ENCODE measurements at regions not wholly inside any gene's neighbourhood (a gene's known extent, or its start where the extent isn't known, plus 50 kb on each side); places are given as distances from the start of the nearest gene placed in this dataset.

DNA sequence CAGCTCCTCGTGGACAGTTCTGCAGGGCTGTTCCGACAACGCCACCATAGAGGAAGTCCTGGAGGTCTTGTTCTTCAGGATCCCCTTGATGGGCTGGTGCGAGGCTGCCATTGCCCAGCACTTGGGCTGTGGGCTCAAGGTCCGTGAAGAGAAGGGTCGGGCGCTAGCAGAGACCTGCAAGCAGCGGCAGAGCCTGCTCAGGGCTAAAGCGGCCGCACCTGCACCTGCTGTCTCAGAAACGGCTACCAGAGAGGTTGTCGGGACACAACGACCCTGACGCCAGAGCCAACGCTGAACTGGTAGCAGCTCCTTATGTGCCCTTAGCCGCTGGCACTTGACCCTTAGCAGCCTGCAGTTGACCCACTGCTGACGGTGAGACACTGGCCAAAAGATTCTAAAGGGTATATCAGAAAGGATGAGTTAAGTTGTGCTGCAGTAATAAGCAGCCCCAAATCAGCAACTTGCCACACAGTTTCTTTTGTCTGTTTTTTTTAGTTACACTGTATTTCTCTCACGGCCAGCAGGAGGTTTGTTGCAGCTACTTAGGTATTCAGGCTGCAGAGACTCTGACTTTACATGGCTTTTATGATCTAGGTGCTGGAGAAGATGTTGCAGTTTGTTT, 55.5 kb upstream of the ST6GAL2 start:
- H3K27ac Mint-ChIP-seq: no peak overlapping the region
- no peaks in the 10 kb centered on the region for H3K36me3 Mint-ChIP-seq
- H3K27me3 Mint-ChIP-seq: no peaks in the 10 kb centered on the region
- H3K9me3 Mint-ChIP-seq: peaks cover 3% of the 10 kb centered on the region
- H3K4me3 Mint-ChIP-seq: no peak overlapping the region
- ATAC-seq (no peak), DNase-seq (ENCODE audit: low spot score) (no peak)
- H3K4me1 Mint-ChIP-seq (ENCODE audit: low read depth in 2 of 2): no peaks in the 10 kb centered on the region

GRCh38 chr2:106943468-106944200, 57.7 kb upstream of the ST6GAL2 start:
- H3K27me3 Mint-ChIP-seq: no peaks in the 10 kb centered on the region
- ATAC-seq (no peak), DNase-seq (ENCODE audit: low spot score) (no peak)
- H3K4me3 Mint-ChIP-seq: no peak overlapping the region
- H3K27ac Mint-ChIP-seq: no peak overlapping the region
- peaks cover 3% of the 10 kb centered on the region for H3K9me3 Mint-ChIP-seq
- H3K4me1 Mint-ChIP-seq (ENCODE audit: low read depth in 2 of 2): no peaks in the 10 kb centered on the region
- H3K36me3 Mint-ChIP-seq: no peaks in the 10 kb centered on the region

DNA sequence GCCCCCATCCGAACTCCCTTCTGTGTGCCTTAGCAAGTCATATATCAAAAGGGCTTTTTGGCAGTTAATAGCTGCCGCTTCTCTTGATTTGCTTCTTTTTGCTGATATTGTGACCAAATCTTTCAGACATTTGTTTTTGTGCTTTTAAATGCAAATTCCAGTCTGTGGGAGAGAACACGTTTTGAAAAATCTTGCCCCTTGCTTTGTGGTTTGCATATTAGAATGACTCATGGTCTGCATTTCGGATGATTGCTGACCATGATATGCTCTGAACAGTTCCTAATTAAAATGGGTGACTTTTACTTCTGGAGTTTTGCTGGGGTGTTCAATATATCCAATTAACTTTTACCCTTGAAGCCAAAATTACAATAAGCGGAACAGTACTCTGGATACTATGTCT, 58.2 kb upstream of the ST6GAL2 start:
- ATAC-seq (no peak), DNase-seq (ENCODE audit: low spot score) (no peak)
- H3K9me3 Mint-ChIP-seq: peaks cover 3% of the 10 kb centered on the region
- H3K4me1 Mint-ChIP-seq (ENCODE audit: low read depth in 2 of 2): no peaks in the 10 kb centered on the region
- no peaks in the 10 kb centered on the region for H3K36me3 Mint-ChIP-seq
- no peak overlapping the region for H3K27ac Mint-ChIP-seq
- no peaks in the 10 kb centered on the region for H3K27me3 Mint-ChIP-seq
- no peak overlapping the region for H3K4me3 Mint-ChIP-seq

DNA sequence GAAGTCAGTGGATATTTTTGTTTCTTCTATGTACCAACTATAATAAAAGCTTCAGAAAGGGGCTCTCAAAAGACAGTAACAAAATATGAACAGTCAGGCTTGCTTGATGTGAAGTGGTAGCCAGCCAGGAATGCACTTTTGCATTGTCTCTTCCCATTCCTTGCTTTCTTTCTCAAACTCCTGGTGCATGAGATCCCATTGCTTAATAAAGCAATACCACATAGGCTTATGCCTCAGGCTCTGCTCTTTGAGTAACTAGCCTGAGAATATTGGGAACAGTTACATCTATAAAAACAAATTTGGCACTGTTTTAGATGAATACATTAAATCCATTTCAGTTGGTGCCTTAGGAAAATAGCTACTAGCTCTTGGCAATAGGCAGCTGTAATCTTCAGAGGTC, 62.6 kb upstream of the ST6GAL2 start:
- Mint-ChIP-seq H3K4me1 (ENCODE audit: low read depth in 2 of 2) (no peaks in the 10 kb centered on the region), H3K27me3 (no peaks in the 10 kb centered on the region), H3K36me3 (no peaks in the 10 kb centered on the region), H3K27ac (no peak overlapping the region), H3K4me3 (no peak overlapping the region), H3K9me3 (peaks cover 2% of the 10 kb centered on the region)
- no peak for DNase-seq (ENCODE audit: low spot score)
- ATAC-seq: no peak

GRCh38 chr2:106953236-106953635, 67.3 kb upstream of the ST6GAL2 start:
- Mint-ChIP-seq H3K9me3 (peaks cover 2% of the 10 kb centered on the region), H3K4me3 (no peak overlapping the region), H3K36me3 (no peaks in the 10 kb centered on the region), H3K27me3 (no peaks in the 10 kb centered on the region), H3K4me1 (ENCODE audit: low read depth in 2 of 2) (no peaks in the 10 kb centered on the region), H3K27ac (no peak overlapping the region)
- no peak for ATAC-seq
- no peak for DNase-seq (ENCODE audit: low spot score)

GRCh38 chr2:106953779-106954178, 67.8 kb upstream of the ST6GAL2 start:
- Mint-ChIP-seq H3K9me3 (peaks cover 2% of the 10 kb centered on the region), H3K27ac (no peak overlapping the region), H3K36me3 (no peaks in the 10 kb centered on the region), H3K27me3 (no peaks in the 10 kb centered on the region), H3K4me3 (no peak overlapping the region), H3K4me1 (ENCODE audit: low read depth in 2 of 2) (no peaks in the 10 kb centered on the region)
- no peak for DNase-seq (ENCODE audit: low spot score)
- no peak for ATAC-seq

DNA sequence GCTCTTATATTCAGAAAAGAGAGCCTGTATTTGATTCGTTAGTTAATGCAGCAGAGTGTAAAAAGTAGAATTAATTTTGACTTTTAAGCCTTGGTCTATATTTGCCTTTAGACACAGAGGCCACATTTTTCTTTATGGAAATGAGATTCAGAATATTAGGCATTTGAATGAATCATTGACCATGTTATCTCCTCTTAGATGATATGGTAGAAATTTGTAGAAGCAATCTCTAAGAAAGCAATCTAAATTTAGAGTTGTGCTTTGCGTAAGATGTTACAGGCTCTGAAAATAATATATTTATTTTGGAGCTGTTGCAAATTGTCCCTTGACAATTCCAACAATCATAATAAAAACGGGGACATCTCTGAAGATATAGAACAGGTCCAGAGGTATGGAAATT, 68.3 kb upstream of the ST6GAL2 start:
- Mint-ChIP-seq H3K36me3 (no peaks in the 10 kb centered on the region), H3K9me3 (peaks cover 2% of the 10 kb centered on the region), H3K27ac (no peak overlapping the region), H3K4me1 (ENCODE audit: low read depth in 2 of 2) (no peaks in the 10 kb centered on the region), H3K4me3 (no peak overlapping the region), H3K27me3 (no peaks in the 10 kb centered on the region)
- ATAC-seq (no peak), DNase-seq (ENCODE audit: low spot score) (no peak)

GRCh38 chr2:106956416-106956815, 70.4 kb upstream of the ST6GAL2 start:
- peaks cover 2% of the 10 kb centered on the region for H3K9me3 Mint-ChIP-seq
- ATAC-seq (no peak), DNase-seq (ENCODE audit: low spot score) (no peak)
- no peaks in the 10 kb centered on the region for H3K4me1 Mint-ChIP-seq (ENCODE audit: low read depth in 2 of 2)
- no peaks in the 10 kb centered on the region for H3K36me3 Mint-ChIP-seq
- H3K27me3 Mint-ChIP-seq: no peaks in the 10 kb centered on the region
- no peak overlapping the region for H3K4me3 Mint-ChIP-seq
- no peak overlapping the region for H3K27ac Mint-ChIP-seq

GRCh38 chr2:106956879-106957278, 70.9 kb upstream of the ST6GAL2 start:
- ATAC-seq (no peak), DNase-seq (ENCODE audit: low spot score) (no peak)
- H3K4me1 Mint-ChIP-seq (ENCODE audit: low read depth in 2 of 2): no peaks in the 10 kb centered on the region
- H3K4me3 Mint-ChIP-seq: no peak overlapping the region
- peaks cover 2% of the 10 kb centered on the region for H3K9me3 Mint-ChIP-seq
- no peaks in the 10 kb centered on the region for H3K27me3 Mint-ChIP-seq
- no peak overlapping the region for H3K27ac Mint-ChIP-seq
- H3K36me3 Mint-ChIP-seq: no peaks in the 10 kb centered on the region

GRCh38 chr2:106959975-106960682, 74.2 kb upstream of the ST6GAL2 start:
- H3K4me1 Mint-ChIP-seq (ENCODE audit: low read depth in 2 of 2): no peaks in the 10 kb centered on the region
- H3K4me3 Mint-ChIP-seq: no peak overlapping the region
- ATAC-seq: no peak
- no peaks in the 10 kb centered on the region for H3K36me3 Mint-ChIP-seq
- no peak for DNase-seq (ENCODE audit: low spot score)
- no peak overlapping the region for H3K27ac Mint-ChIP-seq
- H3K27me3 Mint-ChIP-seq: no peaks in the 10 kb centered on the region
- peaks cover 3% of the 10 kb centered on the region for H3K9me3 Mint-ChIP-seq

DNA sequence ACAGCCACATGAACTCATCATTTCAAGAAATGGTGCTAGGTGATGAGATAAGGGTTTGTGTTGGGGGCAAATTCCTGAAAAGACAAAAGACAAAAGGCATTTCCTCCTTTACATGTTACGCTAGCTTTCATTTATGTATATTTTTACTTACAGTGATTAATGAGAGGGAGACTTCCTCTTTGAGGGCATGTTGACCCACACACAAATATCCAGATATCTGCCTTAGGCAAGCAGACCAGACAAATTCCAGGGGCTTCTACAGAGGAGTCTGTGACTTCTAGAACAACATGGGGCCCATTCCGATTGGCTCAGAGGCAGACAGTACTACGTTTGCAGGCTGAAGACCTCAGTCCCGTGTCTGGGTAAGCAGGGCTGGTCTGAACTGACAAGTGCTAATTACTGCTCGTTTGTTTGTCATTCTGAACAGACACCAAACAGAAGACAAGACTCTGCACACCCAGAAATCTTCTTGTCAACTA, 74.8 kb upstream of the ST6GAL2 start:
- H3K36me3 Mint-ChIP-seq: no peaks in the 10 kb centered on the region
- no peak overlapping the region for H3K4me3 Mint-ChIP-seq
- DNase-seq (ENCODE audit: low spot score) (no peak), ATAC-seq (no peak)
- no peaks in the 10 kb centered on the region for H3K27me3 Mint-ChIP-seq
- H3K27ac Mint-ChIP-seq: no peak overlapping the region
- no peaks in the 10 kb centered on the region for H3K4me1 Mint-ChIP-seq (ENCODE audit: low read depth in 2 of 2)
- H3K9me3 Mint-ChIP-seq: peaks cover 3% of the 10 kb centered on the region

DNA sequence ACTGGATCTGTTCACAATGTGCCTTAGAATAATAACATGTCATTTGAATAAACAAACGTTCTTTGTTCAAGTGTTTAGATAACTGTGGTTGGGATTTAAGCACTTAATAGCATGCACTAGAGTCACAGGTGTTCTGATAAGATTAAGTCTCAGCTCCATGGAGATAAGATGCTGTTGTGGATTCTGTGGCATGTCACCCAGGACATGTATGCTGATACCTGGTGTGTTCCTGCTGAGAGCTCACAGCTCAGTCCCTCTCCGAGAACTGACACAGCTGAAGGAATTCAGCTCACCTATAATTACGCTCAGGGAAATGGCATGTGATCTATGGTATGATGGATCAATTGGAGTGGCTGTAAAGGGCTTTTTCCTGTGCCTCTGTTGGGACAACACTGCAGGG, 75.4 kb upstream of the ST6GAL2 start:
- Mint-ChIP-seq H3K4me1 (ENCODE audit: low read depth in 2 of 2) (no peaks in the 10 kb centered on the region), H3K9me3 (peaks cover 3% of the 10 kb centered on the region), H3K4me3 (no peak overlapping the region), H3K27ac (no peak overlapping the region), H3K27me3 (no peaks in the 10 kb centered on the region), H3K36me3 (no peaks in the 10 kb centered on the region)
- DNase-seq (ENCODE audit: low spot score) (no peak), ATAC-seq (no peak)

- Mint-ChIP-seq H3K9me3 (peaks cover 3% of the 10 kb centered on the region), H3K4me1 (ENCODE audit: low read depth in 2 of 2) (no peaks in the 10 kb centered on the region), H3K36me3 (no peaks in the 10 kb centered on the region), H3K27me3 (no peaks in the 10 kb centered on the region), H3K27ac (no peak overlapping the region), H3K4me3 (no peak overlapping the region)
- no peak for ATAC-seq
- DNase-seq (ENCODE audit: low spot score): no peak
Measured at GRCh38 chr2:106963156-106963555, 77.2 kb upstream of the ST6GAL2 start.

- Mint-ChIP-seq H3K4me3 (no peak overlapping the region), H3K27ac (no peak overlapping the region), H3K27me3 (no peaks in the 10 kb centered on the region), H3K36me3 (no peaks in the 10 kb centered on the region), H3K9me3 (peaks cover 3% of the 10 kb centered on the region), H3K4me1 (ENCODE audit: low read depth in 2 of 2) (no peaks in the 10 kb centered on the region)
- DNase-seq (ENCODE audit: low spot score) (no peak), ATAC-seq (no peak)
Measured at GRCh38 chr2:106963893-106964292, 77.9 kb upstream of the ST6GAL2 start.

Data from natural killer cell treated with Interleukin-12 subunit alpha and Interleukin-12 subunit beta and Interleukin-15 and Interleukin-18, amount 100 ng/mL, for 72 hours (primary cell).